HUDEP-2 (cell line): ENCODE measurements at regions not wholly inside any gene's neighbourhood (a gene's known extent, or its start where the extent isn't known, plus 50 kb on each side); places are given as distances from the start of the nearest gene placed in this dataset.

Source experiments
- DNase-seq, 76 experiments: peaks; one replicate each; lab custom pipeline; 2025; ENCODE audit not compliant: unreplicated experiment in 76 of 76; lab: John Stamatoyannopoulos, UW

GRCh38 chr22:47816121-47816862, 1053.8 kb downstream of the TBC1D22A start:
- DNase-seq, result no peak

- no peak for DNase-seq
Measured at GRCh38 chr22:47814474-47814873, 1052.0 kb downstream of the TBC1D22A start.

DNA sequence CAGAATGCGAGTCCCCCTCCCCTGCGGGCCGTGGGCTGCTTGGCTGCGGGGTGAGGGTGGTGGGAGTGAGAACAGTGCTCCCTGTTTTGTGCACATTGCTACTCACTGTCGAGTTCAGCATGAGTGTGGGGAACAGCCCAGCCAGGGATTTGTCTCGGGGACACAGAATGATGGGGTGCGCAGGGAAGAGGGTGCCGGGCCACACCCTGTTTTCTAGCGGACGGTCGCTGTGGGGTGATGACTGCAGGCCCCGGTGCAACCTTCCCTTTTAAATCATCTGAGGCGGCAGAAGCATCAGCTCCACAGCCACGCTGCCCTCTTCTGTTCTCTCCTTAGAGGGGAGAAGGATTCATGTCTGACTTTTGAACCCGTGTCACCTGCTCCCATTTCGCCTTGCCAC, 1051.2 kb downstream of the TBC1D22A start:
- no peak for DNase-seq

DNA sequence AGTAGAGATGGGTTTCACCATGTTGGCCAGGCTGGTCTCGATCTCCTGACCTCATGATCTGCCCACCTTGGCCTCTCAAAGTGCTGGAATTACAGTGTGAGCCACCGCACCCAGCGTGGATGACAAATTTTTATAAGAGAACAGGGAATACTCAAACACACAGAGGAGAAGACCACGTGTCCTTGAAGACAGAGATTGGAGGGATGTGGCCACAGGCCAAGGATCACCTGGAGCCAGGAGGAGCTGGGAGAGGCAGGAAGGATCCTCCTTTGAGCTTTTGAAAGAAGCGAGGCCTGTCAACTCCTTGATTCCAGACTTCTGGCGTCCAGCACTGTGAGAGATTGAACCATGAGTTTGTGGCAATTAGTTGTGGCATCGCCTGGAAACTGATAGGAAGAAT, 1049.5 kb downstream of the TBC1D22A start:
- DNase-seq, result no peak

DNA sequence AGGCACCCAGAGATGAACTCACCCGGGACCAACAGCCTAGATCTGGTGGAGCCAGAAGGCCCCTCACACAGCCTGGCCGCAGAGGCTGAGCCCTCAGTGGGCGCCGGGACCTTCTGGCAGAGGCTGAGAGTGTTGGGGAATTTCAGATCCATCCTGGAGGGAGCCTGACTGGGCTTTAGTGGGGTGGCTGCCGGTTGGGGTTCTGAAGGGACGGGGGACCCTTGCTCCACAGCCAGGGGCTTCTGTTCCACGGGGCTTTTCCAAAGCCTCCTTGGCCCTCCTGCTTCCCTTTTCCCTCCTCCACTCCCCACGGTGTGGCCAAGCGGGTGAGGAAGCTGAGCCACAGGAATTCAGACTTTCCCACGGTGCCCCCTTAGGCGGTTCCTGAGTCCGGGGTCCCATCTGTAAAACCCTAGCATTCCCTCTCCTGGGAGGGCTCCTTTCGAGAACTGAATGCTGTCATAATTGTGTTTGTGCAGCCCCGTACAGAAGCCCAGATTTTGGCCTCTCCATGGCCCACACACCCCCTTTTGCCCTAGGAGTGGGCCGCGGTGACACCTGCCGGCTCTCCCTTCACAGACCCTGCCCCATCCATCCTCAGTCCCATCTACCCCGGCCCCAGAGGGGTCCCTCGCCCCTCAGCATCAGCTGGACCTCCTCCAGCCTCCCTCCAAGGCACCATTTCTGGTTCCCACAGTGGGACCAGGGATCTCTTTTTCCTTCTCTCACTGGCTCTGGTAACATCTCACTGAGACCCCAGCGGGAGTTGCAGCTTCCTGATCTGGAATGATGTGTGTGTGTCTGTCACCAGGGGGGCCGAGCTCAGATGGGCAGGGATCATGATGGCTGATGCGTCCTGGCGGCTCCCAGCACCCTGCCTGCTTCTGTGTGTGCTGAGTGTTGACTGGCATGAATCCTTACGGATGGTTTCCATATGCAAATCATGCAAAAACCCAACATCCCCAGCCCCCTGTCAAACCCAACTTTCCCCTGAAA, 1048.4 kb downstream of the TBC1D22A start:
- DNase-seq, result no peak

GRCh38 chr22:47808886-47809620, 1046.6 kb downstream of the TBC1D22A start:
- no peak for DNase-seq

DNA sequence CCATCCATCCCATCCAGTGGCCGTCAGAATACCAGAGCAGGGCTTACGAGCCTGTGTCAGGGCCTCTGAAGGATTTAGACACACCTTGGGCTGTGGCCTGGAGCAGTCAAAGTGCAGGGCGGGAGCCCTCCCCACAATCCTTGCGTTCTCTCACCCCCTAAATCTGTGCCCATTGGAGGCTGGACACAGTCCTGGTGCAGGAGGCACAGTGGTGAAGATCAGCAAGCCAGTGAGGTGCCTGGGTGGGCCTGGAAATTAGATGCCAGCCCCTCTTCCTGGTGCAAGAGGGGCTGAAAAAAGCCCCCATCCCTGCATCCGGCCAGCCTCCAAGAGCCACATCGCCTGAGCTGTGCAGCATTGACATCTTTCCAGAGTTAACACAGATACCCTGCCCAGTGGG, 1045.8 kb downstream of the TBC1D22A start:
- DNase-seq, result no peak

- no peak for DNase-seq
Measured at GRCh38 chr22:47807506-47807905, 1045.1 kb downstream of the TBC1D22A start.

- no peak for DNase-seq
Measured at GRCh38 chr22:47806894-47807293, 1044.4 kb downstream of the TBC1D22A start.

DNA sequence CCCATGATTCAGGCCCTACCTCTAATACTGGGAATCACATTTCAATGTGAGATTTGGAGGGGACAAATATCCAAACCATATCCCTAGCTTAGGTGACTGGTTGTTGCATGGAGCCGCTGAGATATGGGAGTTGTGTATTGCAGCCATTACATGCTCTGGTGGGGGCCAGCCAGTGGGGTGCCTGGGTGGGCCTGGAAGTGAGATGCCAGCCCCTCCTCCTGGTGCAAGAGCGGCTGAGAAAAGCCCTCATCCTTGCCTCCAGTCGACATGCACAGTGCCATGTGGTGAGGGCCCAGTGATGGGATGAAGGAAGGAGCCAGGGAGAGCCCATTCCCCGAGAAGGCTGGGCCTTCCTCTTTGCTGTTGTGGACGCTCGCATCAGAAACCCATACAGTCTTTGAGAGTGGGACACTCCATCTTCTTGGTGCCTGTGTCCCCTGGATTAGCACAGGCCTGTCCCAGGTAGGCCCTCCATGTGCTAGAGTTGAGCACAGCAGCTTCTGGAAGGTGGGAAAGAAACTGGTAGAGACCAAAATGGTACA, 1043.0 kb downstream of the TBC1D22A start:
- no peak for DNase-seq

- DNase-seq, result no peak
Measured at GRCh38 chr22:47804281-47804680, 1041.8 kb downstream of the TBC1D22A start.

DNA sequence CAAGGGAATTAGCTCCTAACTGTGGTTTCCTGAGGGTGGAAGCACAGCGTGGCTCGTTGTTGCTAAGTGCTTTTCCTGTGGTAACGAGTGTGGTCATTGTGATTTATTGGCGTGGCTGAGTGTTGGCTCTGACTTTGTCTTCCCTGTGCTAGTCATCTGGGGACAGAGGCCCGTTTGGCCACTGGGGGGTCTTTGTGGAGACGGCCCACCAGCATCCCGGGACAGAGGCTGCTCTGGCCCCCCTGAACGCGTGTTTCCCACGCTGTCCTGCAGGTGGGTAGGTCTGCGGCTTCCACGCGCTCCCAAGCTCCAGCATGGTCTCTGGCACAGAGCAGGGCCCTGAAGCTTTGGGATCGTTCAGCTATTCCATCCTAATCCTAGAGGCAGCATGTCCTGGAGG, 1040.0 kb downstream of the TBC1D22A start:
- no peak for DNase-seq

- no peak for DNase-seq
Measured at GRCh38 chr22:47801541-47802245, 1039.2 kb downstream of the TBC1D22A start.

DNA sequence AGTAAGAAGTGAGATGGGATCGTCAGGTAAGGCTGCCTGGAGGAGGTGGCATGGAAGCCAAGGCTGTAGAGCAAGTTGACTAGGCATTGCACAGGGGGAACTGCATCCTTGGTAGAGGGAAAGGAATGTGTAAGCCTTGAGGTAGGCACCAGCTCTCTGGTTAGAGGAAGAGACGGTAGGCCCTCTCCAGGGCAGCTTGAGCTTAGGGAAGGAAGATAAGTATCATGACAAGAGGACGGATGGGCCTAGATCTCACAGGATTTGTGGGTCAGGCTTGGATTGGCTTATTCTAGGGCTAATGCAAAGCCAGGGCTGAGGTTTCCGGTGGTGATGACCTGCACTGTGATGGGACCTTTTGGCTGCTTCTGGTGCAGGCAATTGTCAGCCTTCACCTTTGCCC, 1035.8 kb downstream of the TBC1D22A start:
- DNase-seq, result no peak

GRCh38 chr22:47797342-47797945, 1035.0 kb downstream of the TBC1D22A start:
- no peak for DNase-seq

- DNase-seq, result no peak
Measured at GRCh38 chr22:47796128-47796908, 1033.9 kb downstream of the TBC1D22A start.

DNA sequence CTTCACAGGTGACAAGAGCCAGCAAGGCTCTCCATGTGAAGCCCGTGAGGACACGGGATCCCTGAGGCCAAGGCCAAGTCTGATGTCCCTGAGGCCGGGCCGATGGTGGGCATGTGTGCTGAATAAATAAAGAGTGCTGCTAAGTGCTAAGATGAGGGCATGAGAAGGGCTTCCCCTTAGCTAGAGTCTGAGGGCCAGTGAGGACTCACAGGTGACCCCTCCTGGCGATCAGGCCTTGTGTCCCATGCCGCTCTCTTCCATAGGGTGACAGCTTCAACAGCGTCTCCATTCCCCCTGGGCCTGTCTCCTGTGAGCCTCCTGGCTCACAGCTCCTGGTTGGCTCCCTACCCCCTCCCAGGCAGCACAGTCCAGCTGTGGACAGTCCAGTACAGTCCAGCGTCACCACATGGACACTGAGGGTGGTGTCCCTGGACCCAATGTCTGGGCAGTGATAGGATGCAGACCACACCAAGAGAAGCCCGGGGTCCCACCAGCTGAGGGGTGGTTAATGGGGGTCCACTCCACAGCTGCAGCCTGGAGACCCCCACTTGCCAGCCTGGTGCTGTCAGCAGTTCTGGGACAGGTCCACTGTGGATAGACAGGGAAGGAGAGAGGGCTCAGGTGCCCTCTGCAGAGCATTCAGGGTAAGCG, 1033.2 kb downstream of the TBC1D22A start:
- peak in 2 of 76 experiments; percentile 1 to 6 for DNase-seq

- DNase-seq, result no peak
Measured at GRCh38 chr22:47794851-47795250, 1032.4 kb downstream of the TBC1D22A start.
